ENCODE measurements at regions not wholly inside any gene's neighbourhood (a gene's known extent, or its start where the extent isn't known, plus 50 kb on each side); places are given as distances from the start of the nearest gene placed in this dataset.
"Not testable (repeated sequence)": the region's sequence is repeated elsewhere in the genome, so short reads cannot be mapped to it uniquely, and the experiment has no call there.

DNA sequence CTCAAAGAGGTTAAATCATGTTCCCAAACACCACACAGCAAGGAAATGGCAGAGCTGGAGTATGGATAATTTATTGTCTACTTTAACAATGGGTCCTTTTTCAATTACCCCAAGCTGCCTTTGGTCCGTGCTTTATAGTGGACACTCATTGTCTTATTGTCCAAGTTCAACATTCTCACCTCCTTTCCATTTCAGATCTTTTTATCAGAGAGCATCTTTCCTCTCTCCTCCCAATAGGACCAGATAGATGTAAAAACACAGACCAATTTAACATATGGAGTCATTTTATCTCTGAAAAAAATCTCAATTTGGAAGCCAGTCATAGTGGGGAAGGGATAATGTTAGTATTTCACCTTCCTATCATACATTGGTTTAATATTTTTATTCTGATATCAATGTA is 83.5 kb upstream of the WAC start:
- DNase-seq, result no peak

DNA sequence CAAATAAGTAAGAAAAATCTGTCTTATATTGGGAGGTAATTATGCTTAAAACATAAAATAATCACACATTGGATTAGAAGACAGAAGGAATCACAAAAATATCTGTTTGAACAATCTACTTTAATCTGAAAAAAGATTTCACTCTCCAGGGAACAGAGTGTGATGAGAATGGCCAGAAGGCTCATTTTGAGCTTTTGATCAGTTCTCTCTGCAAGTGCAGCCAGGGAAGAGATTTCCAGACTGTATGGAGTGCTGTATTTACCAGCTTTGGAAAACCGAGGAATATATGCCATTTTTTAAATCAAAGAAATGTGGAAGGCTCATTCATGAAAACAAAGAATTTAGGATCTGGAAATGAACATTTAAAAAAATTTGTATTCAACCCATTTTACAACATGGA is 83.0 kb upstream of the WAC start:
- DNase-seq, result no peak

DNA sequence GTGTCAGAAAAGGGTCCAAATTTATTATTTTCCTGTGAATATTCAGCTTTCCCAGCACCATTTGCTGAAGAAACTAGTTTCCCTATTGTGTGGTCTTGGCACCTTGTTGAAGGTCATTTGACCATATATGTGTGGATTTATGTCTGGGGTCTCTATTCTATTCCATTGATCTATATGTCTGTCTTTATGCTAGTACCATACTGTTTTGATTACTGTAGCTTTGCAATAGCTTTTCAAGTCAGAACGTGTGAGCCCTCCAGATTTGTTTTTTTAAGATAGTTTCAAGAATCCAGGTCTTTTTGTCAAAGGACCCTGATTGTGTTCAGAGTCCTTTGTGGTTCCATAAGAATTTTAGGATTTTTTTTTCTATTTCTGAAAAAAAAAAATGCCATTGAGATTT is 79.0 kb upstream of the WAC start:
- no peak for DNase-seq

DNA sequence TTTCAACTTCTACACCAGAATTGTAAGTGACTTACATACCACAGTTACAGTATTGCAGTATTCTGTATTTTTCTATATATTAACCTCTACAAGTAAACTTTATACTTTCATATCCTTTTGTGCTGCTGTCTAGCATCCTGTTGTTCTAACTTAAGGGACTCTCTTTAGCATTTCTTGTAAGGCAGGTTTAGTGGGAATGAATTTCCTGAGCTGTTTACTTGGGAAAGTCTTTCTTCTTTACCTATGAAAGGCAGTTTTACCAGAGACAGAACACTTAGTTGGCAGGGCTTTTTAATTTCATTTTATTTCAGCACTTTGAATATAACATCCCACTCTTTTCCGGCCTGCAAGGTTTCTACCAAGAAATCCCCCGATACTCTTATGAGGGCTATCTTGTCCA is 75.8 kb upstream of the WAC start:
- DNase-seq, result no peak

DNA sequence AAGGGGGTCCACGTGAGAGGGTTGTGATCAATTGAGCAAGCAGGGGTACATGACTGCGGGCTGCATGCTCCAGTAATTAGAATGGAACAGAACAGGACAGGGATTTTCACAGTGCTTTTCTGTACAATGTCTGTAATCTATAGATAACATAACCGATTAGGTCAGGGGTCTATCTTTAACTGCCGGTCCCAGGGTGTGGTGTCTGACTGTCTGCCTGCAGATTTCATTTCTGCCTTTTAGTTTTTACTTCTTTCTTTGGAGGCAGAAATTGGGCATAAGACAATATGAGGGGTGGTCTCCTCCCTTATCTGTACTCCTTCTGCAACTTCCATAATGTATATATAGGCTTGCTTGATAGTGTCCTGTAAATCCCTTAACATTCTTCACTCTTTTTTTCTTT is 75.0 kb upstream of the WAC start:
- not testable (repeated sequence) for DNase-seq

DNA sequence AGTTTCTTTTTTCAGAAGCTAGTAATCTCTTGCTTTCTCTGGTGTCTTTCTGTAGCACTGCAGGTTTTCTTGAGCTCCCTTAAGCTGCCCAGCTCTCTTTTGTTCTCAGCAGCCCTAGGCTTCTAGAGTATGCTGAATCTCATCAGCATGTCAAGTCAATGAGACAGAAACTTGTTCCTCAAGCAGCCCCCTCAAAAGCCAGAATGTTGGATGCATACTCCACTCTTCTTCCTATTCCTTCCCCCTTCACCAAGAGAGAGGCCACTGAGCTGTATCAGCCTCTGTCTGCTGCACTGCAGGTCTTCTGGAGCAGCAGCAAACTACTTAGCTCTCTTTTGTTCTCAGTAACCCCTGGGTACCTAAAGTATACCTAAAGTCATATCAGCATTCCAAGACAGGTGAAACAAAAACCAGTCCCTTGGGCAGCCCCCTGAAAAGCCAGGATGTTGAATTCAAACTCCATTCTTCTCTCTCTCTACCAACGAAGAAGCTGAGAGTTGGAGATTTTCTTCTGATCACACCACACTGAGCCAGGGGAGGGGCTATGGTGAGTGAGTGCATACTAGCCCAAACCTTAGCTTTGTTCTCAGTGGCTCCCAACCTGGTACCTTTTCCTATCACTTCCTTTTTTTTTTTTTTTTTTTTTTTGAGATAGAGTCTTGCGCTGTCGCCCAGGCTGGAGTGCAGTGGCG is 73.3 kb upstream of the WAC start:
- DNase-seq, result no peak

DNA sequence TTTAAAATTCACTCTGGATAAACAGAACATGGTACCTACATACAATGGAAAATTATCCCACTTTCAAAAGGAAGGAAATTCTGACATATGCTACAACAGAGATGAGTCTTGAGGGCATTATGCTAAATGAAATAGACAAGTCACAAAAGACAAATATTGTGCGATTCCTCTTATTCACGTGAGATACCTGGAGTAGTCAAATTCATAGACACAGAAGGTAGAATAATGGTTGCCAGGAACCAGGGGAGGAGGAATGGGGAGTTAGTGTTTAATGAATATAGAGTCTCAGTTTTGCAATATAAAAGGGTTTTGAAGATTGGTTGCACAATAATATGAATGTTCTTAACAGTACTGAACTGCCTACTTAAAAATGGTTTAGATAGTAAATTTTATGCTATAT is 69.8 kb upstream of the WAC start:
- DNase-seq, result no peak

DNA sequence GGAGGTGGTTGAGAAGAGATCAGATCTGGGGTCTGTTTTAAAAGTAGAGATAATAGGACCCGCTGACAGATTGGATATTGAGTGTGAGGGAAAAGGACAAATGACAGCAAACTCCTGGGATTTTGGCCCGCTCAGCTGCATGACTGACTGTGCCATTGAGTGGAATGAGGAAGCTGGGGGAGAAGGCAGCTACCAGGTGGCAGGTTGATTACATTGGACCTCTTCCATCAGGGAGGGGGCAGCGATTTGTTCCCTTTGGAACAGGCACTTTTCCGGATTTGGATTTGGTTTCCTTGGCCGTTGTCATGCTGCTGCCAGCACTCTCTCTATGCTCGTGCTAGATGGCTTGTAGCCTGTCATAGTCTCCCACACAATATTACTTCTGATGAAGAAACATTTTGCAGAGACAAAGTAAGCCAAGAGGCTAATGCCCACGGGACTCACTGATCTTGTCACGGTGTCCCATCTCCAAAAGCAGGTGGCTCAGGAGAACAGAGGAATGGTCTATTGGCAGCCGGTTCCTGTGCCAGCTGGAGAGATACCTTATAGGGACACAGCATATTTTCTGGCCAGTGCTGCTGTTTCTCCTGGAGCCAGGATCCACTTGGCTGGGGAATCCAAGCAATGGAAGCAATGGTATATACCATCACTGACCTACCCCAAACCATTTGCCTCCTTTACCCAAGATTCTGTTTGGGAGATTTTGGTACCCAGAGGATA is 69.1 kb upstream of the WAC start:
- DNase-seq, result no peak

DNA sequence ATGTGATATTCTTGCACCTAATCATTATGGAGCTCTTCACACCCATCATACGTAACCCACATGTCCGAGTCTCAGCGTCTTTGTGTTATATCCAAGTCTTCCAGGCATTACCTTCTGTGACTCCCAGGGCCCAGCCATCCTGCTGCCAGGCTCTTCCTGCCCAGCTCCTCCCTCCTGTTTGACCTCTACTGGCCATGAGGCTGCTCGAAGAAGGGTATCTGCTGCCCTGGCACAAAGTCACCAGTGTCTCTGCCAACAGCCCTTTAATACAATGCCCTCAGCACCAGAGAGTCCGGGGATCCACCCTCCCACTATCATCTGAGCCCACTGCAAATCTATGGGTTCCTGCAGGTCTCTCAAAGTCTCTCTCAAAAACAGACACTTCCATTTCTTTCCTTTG is 65.3 kb upstream of the WAC start:
- DNase-seq, result no peak

DNA sequence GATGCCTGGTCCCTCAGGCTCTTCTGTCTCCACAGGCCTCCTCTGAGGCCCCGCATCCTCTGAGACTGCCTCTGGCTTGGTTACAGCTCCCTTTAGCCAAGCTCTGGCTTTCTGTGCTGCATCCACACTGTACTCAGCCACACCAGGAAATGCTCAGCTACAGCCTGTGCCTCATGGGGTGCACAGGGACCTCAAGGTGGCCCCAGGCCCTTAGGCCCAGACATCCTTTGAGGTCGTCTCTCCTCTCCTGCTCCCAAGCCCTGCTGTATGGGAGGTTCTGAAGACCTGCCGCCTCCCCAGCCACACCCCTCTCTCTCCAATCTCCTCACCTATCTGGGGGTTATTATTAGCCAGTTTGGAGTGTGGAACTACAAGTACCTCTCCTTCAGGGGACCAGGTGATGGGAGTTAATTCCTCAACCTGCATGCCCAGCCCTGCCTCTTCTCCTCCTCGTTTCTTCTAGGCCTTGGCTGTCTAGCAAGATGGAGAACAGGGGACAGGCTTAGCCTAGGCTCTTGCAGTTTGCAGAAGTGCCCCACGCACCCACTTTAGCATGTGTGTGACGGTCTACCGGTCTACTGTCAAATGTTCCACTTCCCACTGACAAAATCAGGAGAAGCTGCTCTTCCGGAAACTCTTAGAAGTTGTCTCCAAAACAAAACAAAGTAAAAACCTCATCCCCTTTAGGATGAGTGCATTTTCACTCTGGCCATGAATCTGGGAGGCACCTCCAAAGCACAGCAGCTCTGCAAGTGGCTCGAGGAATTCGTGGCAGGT is 64.0 kb upstream of the WAC start:
- DNase-seq, result no peak

DNA sequence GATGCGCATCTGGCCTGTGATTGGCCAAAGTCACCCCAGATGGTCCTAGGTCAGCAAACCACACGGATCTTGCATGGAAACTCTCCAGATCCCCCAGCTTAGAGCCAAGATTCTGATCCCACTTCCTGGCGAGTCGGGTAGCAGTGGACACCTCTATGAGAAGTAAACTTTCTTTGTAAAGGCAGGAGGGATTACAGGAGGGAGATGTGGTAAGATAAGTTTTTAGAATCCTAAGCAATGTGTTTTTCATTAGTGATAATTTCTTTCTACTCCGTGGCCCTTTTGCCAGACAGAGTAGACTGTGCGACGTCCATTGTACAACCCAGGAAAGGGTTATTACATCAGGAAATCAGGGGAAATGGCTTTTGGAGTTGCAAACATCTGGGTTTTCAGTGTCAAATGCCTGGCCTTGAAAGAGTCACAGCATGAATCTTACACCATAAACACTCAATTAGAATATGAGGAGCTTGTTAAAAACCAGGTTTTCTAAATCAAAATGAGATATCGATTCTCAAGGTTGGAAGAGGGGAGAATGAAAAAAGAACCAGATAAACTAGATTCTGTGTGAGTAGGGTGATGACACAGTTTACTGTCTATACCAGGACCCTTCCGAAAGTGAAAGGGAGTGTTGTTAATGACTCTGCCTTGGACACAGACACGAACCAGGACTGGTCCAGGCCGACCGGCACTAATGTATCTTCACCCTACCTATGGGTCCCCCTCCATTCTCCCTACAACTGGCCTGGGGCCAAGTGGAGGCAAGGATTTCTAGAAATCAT is 61.9 kb upstream of the WAC start:
- no peak for DNase-seq

DNA sequence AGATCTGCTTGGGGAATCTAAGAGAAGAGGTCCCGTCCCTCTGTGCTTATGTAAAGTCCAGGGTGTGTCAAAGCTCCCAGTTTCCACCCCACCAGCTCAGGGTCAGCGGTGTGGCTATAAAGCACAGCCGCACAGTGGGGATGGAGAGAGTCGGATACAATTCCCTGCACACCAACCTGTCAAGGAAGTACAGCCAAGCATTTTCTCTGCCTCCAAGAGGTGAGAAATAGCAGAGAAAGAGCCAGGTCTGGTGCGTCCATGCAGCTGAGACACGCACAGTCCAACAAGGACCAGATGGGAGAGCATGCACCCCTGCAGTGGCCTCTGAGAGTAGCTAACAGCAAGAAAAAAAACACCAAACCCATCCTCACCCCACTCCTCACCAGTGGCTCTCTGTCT is 61.3 kb upstream of the WAC start:
- no peak for DNase-seq

DNA sequence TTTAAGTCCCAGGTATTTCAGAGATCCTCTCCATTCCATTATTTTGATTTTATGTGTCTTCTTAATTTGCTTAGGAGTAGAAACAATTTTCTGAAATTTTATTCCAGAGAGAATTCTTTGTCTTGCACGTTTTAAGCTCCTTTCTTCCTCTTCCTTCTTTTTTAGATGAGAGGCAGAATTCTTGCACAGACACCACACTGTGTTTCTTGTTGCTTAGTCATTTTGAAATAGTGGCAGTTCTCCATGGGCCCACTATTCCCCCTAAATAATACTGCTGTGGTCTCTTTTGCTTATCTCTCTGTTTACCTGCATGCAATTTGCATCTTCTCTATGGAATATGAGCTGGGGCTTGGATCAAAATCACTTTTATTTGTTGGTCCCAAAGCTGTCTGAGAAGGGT is 54.3 kb upstream of the WAC start:
- DNase-seq, result no peak

DNA sequence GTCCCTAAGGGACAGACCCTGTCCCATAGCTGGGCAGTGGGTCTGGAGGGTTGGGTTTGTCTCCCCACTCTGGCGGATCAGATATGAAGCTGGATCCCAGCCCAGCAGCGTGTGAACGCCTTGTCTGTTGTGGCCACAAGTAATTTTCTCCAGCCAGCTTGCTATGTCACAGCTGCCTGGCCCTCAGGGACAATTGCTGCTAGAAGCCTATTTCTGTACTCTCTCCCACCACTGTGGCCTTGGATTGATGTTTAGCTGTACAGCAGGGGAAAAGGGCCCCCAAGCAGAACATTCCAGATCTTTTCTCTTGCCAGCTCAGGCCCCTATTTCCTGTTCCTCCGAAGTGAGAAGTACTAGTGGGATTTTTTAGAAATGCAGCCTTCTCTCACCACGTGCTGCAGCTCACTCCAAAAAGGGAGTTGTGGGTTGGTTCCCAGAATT is 53.5 kb upstream of the WAC start:
- DNase-seq, result no peak

DNA sequence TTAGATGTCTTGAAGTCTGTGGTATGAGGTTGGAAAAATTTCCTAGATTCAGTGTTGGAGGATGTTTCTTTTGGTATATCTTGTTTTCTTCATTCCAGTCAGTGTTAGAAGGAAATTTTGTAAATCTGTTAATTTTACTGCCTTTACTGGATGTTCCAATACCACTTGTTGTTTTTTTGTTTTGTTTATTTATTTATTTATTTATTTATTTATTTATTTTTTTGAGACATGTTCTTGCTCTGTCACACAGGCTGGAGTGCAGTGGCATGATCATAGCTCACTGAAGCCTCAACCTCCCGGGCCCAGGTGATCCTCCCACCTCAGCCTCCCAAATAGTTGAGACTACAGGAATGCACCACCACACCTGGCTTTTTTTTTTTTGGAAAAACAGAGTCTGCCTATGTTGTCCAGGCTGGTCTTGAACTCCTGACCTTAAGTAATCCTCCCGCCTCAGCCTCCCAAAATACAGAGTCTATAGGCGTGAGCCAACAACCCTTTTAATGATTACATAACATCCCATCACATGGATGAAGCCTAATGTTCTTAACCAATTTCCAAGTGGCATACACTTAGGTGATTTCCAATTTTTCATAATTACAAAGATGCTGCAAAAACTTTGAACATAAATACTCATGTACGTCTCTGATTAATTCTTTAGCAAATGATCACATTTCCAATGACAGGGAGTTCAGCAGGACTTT is 52.8 kb upstream of the WAC start:
- DNase-seq, result no peak

DNA sequence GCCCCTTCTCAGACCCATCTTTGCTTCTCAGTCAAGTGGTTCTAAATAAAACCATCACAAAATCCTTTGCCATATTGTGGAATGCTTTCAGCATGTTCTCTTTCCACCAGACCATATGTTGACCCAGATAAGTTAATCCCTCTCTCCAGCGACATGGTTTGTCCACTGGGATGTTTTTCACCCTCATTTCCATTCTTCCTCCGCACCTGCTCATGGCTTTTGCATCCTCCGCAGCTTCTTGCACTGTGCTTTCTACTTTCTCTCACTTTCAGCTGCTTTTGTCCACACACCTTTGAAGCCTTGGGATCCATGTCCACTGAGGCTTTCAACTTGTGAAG is 52.3 kb upstream of the WAC start:
- DNase-seq, result no peak

DNA sequence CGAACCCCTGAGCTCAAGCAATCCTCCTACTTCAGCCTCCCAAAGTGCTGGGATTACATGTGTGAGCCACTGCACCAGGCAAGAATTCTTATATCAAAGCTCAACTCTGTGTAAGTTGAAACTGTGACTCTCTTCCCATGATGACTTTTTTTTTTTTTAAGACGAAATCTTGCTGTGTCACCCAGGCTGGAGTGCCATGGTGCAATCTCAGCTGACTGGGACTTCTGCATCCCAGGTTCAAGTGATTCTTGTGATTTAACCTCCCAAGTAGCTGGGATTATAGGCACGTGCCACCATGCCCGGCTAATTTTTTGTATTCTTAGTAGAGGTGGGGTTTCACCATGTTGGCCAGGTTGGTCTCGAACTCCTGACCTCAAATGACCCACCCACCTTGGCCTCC is 51.6 kb upstream of the WAC start:
- DNase-seq, result not testable (repeated sequence)

DNA sequence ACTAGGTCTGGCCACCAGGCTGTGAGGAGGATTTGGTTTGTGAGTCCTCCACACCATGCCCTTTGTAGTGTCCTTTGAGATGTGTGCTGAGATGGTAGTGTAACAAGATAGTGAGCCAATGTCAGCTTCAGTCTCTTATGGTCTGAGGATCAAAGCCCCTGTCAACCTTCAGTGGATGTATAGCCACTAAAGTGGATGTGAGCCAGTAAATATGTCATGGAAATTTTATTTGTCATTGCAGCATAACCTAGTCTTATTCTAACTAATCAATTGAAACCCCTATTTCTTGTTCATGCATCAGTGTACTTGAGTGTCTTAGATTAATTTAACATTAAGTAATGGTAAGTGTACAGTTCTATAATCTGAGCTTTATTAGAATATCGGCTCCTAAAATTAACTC is 51.0 kb upstream of the WAC start:
- no peak for DNase-seq

Measured in NCI-H2171 treated with DMSO at 0.1 percent for 48 hours (cell line).